ENCODE measurements at regions not wholly inside any gene's neighbourhood (a gene's known extent, or its start where the extent isn't known, plus 50 kb on each side); places are given as distances from the start of the nearest gene placed in this dataset.

GRCh38 chr12:115336506-115336905, 652.5 kb upstream of the TBX3 start:
- TF ChIP-seq GATA2 (IDR thresholded peaks at IDR 0.05; ENCODE audit: low read depth, low read length) = no peak
- no peak for TF ChIP-seq GATA3 (IDR thresholded peaks at IDR 0.05; ENCODE audit: low read depth, low read length)
